ENCODE measurements at regions not wholly inside any gene's neighbourhood (a gene's known extent, or its start where the extent isn't known, plus 50 kb on each side); places are given as distances from the start of the nearest gene placed in this dataset.

DNA sequence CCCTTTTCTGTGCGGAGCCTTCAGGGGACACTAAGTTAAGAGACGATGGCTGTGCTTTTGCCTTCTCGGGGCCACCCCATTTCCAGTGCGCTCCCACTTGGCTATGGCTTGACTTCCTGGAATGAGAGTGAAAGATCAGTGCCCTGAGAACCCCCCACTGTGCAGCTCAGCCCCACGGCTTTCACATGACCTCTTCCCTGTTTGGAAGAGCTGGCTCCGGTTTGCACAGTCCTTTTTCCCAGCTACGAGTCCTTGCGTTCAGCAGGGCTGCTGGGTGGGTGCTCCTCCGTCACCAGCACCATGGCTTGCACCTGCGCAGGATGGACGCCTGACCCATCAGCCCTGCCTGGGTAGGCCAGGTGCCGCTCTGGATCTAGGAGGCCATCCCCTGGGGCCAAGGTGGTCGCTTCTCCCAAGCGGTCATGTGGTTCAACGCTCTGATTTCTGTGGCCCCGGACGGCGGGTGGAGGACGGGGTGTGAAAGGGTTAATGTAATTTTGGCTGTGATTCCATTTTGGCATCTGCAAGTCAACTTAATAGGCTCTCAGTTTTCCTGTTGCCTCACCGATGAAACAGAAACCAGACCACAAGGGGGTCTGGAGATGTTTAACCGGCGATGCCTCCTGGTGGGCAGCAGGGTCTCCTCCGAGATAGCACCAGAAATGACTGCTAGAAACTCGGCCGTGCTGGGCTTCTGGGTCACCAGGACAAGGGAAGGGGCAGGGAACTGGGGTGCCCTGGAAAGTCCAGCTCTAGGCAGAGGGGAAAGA is 113.1 kb upstream of the HAAO start:
- H3K36me3 ChIP-seq (ENCODE audit: control insufficient read depth in 2 of 2, extremely low read depth in 1 of 2, insufficient read depth in 2 of 2, low read length in 2 of 2) = no peaks in the 10 kb centered on the region
- no peaks in the 10 kb centered on the region for H3K9me3 ChIP-seq (replicated peaks; ENCODE audit: control insufficient read depth, insufficient read depth, low read length)
- H4K20me1 ChIP-seq (replicated peaks; ENCODE audit: control insufficient read depth, extremely low read depth, insufficient read depth, low read length) = no peaks in the 10 kb centered on the region
- no peaks in the 10 kb centered on the region for H3K27me3 ChIP-seq (ENCODE audit: control insufficient read depth in 2 of 2, insufficient read depth in 2 of 2, low read length in 2 of 2)
- dilution Hi-C loops (cut with MboI; ENCODE audit: extremely low pct_ligation_motif_present, low sequenced_read_pairs) = no loop called here
- ChIA-PET CTCF (interaction anchor here (1.2 to 1.8 kb wide), 4 partner anchors 12 to 46 kb away, joined by 4 to 7 read pairs (median 6); no protein-coding TSS in a partner anchor), POLR2A (no interaction called here)
- peaks cover 17% of the 10 kb centered on the region for H3K4me1 ChIP-seq (ENCODE audit: control insufficient read depth, extremely low read depth, insufficient read depth, low read length)
- H3K79me2 ChIP-seq (ENCODE audit: control insufficient read depth, insufficient read depth, low read length) = no peaks in the 10 kb centered on the region
- H3K9ac ChIP-seq (replicated peaks; ENCODE audit: extremely low read depth, insufficient read depth, low read length) = no peak overlapping the region
- no peak for DNase-seq (ENCODE audit: low read depth, low spot score)
- H3K4me2 ChIP-seq (ENCODE audit: insufficient read depth, low read length) = no peak overlapping the region
- intact Hi-C loops (cut with micrococcal nuclease) = loop anchor here (1.0 kb wide), 1 partner anchor 46 kb away; no protein-coding TSS in a partner anchor
- TF ChIP-seq, protein P1, sequence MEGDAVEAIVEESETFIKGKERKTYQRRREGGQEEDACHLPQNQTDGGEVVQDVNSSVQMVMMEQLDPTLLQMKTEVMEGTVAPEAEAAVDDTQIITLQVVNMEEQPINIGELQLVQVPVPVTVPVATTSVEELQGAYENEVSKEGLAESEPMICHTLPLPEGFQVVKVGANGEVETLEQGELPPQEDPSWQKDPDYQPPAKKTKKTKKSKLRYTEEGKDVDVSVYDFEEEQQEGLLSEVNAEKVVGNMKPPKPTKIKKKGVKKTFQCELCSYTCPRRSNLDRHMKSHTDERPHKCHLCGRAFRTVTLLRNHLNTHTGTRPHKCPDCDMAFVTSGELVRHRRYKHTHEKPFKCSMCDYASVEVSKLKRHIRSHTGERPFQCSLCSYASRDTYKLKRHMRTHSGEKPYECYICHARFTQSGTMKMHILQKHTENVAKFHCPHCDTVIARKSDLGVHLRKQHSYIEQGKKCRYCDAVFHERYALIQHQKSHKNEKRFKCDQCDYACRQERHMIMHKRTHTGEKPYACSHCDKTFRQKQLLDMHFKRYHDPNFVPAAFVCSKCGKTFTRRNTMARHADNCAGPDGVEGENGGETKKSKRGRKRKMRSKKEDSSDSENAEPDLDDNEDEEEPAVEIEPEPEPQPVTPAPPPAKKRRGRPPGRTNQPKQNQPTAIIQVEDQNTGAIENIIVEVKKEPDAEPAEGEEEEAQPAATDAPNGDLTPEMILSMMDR (IDR thresholded peaks at IDR 0.05; ENCODE audit: extremely low read depth in 1 of 2, insufficient read depth in 1 of 2, low read depth in 1 of 2, low read length in 2 of 2) = peak in 1 of 2 donors; percentile 23
- TF ChIP-seq MYC (IDR thresholded peaks at IDR 0.05; ENCODE audit: low read depth, low read length) = no peak
- no TSS peak for BruUV-seq (replicated peaks)
- FAIRE-seq = no peak
- H3K9me1 ChIP-seq (replicated peaks; ENCODE audit: control insufficient read depth, extremely low read depth, insufficient read depth, low read length) = no peaks in the 10 kb centered on the region
- peak overlapping the region; percentile 49 for H2AFZ ChIP-seq (ENCODE audit: low read depth, low read length)
- H3K27ac ChIP-seq (ENCODE audit: insufficient read depth, low read depth, low read length) = no peak overlapping the region
- H3K4me3 ChIP-seq (replicated peaks in 1 of 3; ENCODE audit: insufficient read depth in 1 of 3, low read depth in 1 of 3, low read length in 3 of 3) = no peak overlapping the region

DNA sequence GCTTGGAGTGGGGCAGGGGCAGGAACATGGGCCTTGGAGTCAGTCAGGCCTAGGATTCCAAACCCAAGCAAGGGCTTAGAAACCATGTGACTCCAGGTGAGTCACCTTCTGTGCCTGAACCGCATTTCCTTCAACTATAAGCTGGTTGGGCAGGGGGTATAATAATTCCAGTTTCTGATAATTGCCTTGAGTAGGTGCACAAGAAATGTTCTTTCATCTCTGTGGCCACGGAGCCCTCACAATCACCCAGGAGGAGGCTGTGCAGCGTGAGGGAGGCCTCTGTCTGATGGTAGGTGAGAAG is 112.1 kb upstream of the HAAO start:
- no peak overlapping the region for H3K4me2 ChIP-seq (ENCODE audit: insufficient read depth, low read length)
- no peaks in the 10 kb centered on the region for H3K9me1 ChIP-seq (replicated peaks; ENCODE audit: control insufficient read depth, extremely low read depth, insufficient read depth, low read length)
- H3K9me3 ChIP-seq (replicated peaks; ENCODE audit: control insufficient read depth, insufficient read depth, low read length) = no peaks in the 10 kb centered on the region
- H3K9ac ChIP-seq (replicated peaks; ENCODE audit: extremely low read depth, insufficient read depth, low read length) = no peak overlapping the region
- H3K79me2 ChIP-seq (ENCODE audit: control insufficient read depth, insufficient read depth, low read length) = no peaks in the 10 kb centered on the region
- ChIA-PET POLR2A (no interaction called here), CTCF (interaction anchor here (1.4 kb wide), 1 partner anchor 24 kb away, joined by 4 read pairs; no protein-coding TSS in a partner anchor)
- no peaks in the 10 kb centered on the region for H4K20me1 ChIP-seq (replicated peaks; ENCODE audit: control insufficient read depth, extremely low read depth, insufficient read depth, low read length)
- FAIRE-seq (no peak), DNase-seq (ENCODE audit: low read depth, low spot score) (no peak)
- H3K27me3 ChIP-seq (ENCODE audit: control insufficient read depth in 2 of 2, insufficient read depth in 2 of 2, low read length in 2 of 2) = no peaks in the 10 kb centered on the region
- BruUV-seq (replicated peaks) = no TSS peak
- intact Hi-C loops (cut with micrococcal nuclease) (no loop called here), dilution Hi-C loops (cut with MboI; ENCODE audit: extremely low pct_ligation_motif_present, low sequenced_read_pairs) (no loop called here)
- H2AFZ ChIP-seq (ENCODE audit: low read depth, low read length) = no peak overlapping the region
- H3K4me1 ChIP-seq (ENCODE audit: control insufficient read depth, extremely low read depth, insufficient read depth, low read length) = peaks cover 17% of the 10 kb centered on the region
- no peak overlapping the region for H3K27ac ChIP-seq (ENCODE audit: insufficient read depth, low read depth, low read length)
- no peaks in the 10 kb centered on the region for H3K36me3 ChIP-seq (ENCODE audit: control insufficient read depth in 2 of 2, extremely low read depth in 1 of 2, insufficient read depth in 2 of 2, low read length in 2 of 2)
- H3K4me3 ChIP-seq (replicated peaks in 1 of 3; ENCODE audit: insufficient read depth in 1 of 3, low read depth in 1 of 3, low read length in 3 of 3) = no peak overlapping the region
- TF ChIP-seq FOS (IDR thresholded peaks at IDR 0.05; ENCODE audit: borderline replicate concordance, insufficient read depth, low read length) (no peak), MYC (IDR thresholded peaks at IDR 0.05; ENCODE audit: low read depth, low read length) (no peak), GATA2 (IDR thresholded peaks at IDR 0.05; ENCODE audit: insufficient read depth, insufficient read length, low read depth, low read length) (no peak), EZH2 (IDR thresholded peaks at IDR 0.05; ENCODE audit: borderline replicate concordance, low read depth, low read length, severe bottlenecking) (no peak), JUN (IDR thresholded peaks at IDR 0.05; ENCODE audit: borderline replicate concordance, insufficient read depth, insufficient read length, low read depth) (no peak)
- TF ChIP-seq, protein P1 (IDR thresholded peaks at IDR 0.05; ENCODE audit: extremely low read depth in 1 of 2, insufficient read depth in 1 of 2, low read depth in 1 of 2, low read length in 2 of 2) = no peak
- TF ChIP-seq, protein P2, sequence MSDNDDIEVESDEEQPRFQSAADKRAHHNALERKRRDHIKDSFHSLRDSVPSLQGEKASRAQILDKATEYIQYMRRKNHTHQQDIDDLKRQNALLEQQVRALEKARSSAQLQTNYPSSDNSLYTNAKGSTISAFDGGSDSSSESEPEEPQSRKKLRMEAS (IDR thresholded peaks at IDR 0.05; ENCODE audit: insufficient read depth, insufficient read length) = no peak

All from endothelial cell of umbilical vein (primary cell).